Transverse colon (tissue), 4 donors: ENCODE measurements at regions not wholly inside any gene's neighbourhood (a gene's known extent, or its start where the extent isn't known, plus 50 kb on each side); places are given as distances from the start of the nearest gene placed in this dataset.

ENCODE experiments used
- DNase-seq: peaks from one replicate; pipeline ENCODE4 v3.0.0-alpha.2; 2019
- H3K27ac ChIP-seq, 4 donors: fragments of 200-600 bp; sonication (generic); 2 replicates each; pipeline ENCODE4 v1.5.1; 2016 to 2018; ENCODE audit warnings: inconsistent platforms in 4 of 4
- H3K27me3 ChIP-seq: fragments of 200-600 bp; sonication (generic); 2 replicates; pipeline ENCODE4 v1.5.1; 2017; ENCODE audit warnings: inconsistent platforms
- H3K36me3 ChIP-seq, 4 donors: fragments of 200-600 bp; sonication (generic); 2 replicates each; pipeline ENCODE4 v1.5.1; 2017 to 2019; ENCODE audit warnings: inconsistent platforms in 4 of 4
- H3K4me1 ChIP-seq, 4 donors: fragments of 200-600 bp; sonication (generic); 2 replicates each; pipeline ENCODE4 v1.5.1; 2017 to 2020; ENCODE audit warnings: inconsistent platforms in 4 of 4
- H3K4me3 ChIP-seq, 4 donors: fragments of 200-600 bp; sonication (generic); 1 replicate in 1 of 4; 2 replicates in 3 of 4; pipeline versions ENCODE4 v1.5.1 to v1.6.1; 2017 to 2019; ENCODE audit warnings: inconsistent platforms in 4 of 4
- H3K9me3 ChIP-seq, 2 donors: fragments of 200-600 bp; sonication (generic); 2 replicates each; pipeline ENCODE4 v1.5.1; 2017 to 2019; ENCODE audit warnings: inconsistent platforms in 2 of 2
- EP300 ChIP-seq: sonication (generic); formaldehyde crosslinking; IDR thresholded peaks from one replicate; pipeline ENCODE4 v1.6.1; 2017; ENCODE audit warnings: antibody characterized with exemption, low read depth
- POLR2A ChIP-seq: fragments of 450-650 bp; IDR thresholded peaks from one replicate; pipeline ENCODE4 v1.6.1; 2016; ENCODE audit warnings: antibody characterized with exemption, mild to moderate bottlenecking, moderate library complexity
- POLR2AphosphoS5 ChIP-seq, 3 donors: sonication (generic); formaldehyde crosslinking; IDR thresholded peaks; one replicate each; pipeline ENCODE4 v1.6.1; 2016; ENCODE audit warnings: antibody characterized with exemption in 3 of 3
- WGBS, 2 donors: methylation state at CpG; one replicate each; pipeline ENCODE4 v1.1.5; 2018; ENCODE audit warnings: low coverage in 1 of 2; 5-methylcytosine and 5-hydroxymethylcytosine counted together
- in situ Hi-C, 4 donors: fragments of 200-750 bp; cut with MboI; loops; one replicate each; pipeline versions ENCODE4 v1.15.0 to v1.15.1; 2017; ENCODE audit warnings: low sequenced_read_pairs in 3 of 4, low pct_ligation_motif_present in 1 of 4, low pct_unique_long_range_greater_than_20kb in 1 of 4
- intact Hi-C: fragments of 100-400 bp; cut with DNase I; formaldehyde crosslinking; loops from one replicate; pipeline ENCODE4 v1.15.1; 2023; ENCODE audit warnings: low total_unique reads
- TF ChIP-seq, protein P1 (sequence below), 5 experiments: fragments of 200-600 bp in 3 of 5; fragments of 450-650 bp in 2 of 5; sonication (generic) in 3 of 5; IDR thresholded peaks; 1 replicate in 2 of 5; 2 replicates in 3 of 5; pipeline ENCODE4 v1.5.1; 2016 to 2017; ENCODE audit warnings: antibody characterized with exemption in 5 of 5, inconsistent platforms in 3 of 5, mild to moderate bottlenecking in 2 of 5, moderate library complexity in 1 of 5

DNA sequence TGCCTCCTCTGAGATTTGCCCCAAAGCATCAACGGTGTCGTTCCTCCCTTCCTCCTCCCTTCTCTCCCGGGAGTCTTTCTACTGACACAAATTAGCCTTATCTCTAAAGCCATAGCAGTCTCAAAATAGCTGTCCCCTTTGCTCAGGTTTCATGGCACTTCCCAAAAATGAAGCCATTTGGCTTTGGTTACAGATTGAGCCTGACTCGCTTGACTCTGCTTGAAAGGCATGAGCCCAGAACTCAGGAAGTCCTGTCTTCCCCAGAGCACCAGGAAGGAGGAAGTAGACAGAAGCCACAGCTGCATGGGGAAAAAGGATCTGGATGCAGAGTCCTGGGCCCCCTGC, 234.4 kb upstream of the RGPD4 start:
- intact Hi-C loops: no loop called here
- Histone ChIP-seq H3K27me3 (no peaks in the 10 kb centered on the region), H3K4me1 (no peaks in the 10 kb centered on the region), H3K4me3 (no peak overlapping the region), H3K36me3 (no peaks in the 10 kb centered on the region), H3K9me3 (no peaks in the 10 kb centered on the region), H3K27ac (no peak overlapping the region)
- in situ Hi-C loops: loop anchor here in 1 of 4 donors (25.0 kb wide), 1 partner anchor 955 kb away; no protein-coding TSS in a partner anchor
- WGBS, 2 donors: 38 to 65% methylated on average over 2 to 4 of the region's 4 CpGs
- no peak for DNase-seq
- TF ChIP-seq POLR2A (no peak), EP300 (no peak), POLR2AphosphoS5 (IDR thresholded peaks at IDR 0.05) (no peak)
- TF ChIP-seq, protein P1, sequence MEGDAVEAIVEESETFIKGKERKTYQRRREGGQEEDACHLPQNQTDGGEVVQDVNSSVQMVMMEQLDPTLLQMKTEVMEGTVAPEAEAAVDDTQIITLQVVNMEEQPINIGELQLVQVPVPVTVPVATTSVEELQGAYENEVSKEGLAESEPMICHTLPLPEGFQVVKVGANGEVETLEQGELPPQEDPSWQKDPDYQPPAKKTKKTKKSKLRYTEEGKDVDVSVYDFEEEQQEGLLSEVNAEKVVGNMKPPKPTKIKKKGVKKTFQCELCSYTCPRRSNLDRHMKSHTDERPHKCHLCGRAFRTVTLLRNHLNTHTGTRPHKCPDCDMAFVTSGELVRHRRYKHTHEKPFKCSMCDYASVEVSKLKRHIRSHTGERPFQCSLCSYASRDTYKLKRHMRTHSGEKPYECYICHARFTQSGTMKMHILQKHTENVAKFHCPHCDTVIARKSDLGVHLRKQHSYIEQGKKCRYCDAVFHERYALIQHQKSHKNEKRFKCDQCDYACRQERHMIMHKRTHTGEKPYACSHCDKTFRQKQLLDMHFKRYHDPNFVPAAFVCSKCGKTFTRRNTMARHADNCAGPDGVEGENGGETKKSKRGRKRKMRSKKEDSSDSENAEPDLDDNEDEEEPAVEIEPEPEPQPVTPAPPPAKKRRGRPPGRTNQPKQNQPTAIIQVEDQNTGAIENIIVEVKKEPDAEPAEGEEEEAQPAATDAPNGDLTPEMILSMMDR (IDR thresholded peaks at IDR 0.05): no peak

DNA sequence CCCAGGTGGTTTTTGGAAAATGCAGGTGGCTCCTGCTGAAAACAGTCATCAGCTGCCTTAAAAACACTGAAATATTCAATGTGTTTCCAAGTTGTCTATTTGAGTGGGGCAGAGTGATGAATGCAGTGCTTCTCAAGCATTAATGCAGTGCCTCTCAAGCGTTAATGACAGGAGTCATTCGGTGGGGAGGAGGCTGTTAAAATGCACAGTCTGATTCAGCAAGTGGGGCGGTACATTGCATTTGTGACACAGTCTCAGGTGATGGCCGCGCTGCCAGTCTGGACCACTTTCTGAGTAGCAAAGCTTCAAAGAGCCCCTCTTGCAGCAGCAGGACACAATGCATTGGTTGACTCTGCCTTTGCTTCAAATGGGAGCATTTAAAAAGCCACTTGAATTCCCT, 231.4 kb upstream of the RGPD4 start:
- no peak overlapping the region for H3K27ac ChIP-seq
- WGBS, 2 donors: 88% methylated on average over 5 of the region's 5 CpGs; no CpG with 5 or more reads in 1 of the 2 donors
- no peaks in the 10 kb centered on the region for H3K27me3 ChIP-seq
- intact Hi-C loops: no loop called here
- no peaks in the 10 kb centered on the region for H3K4me1 ChIP-seq
- no peak for DNase-seq
- no peaks in the 10 kb centered on the region for H3K9me3 ChIP-seq
- TF ChIP-seq POLR2A (no peak), EP300 (no peak), POLR2AphosphoS5 (IDR thresholded peaks at IDR 0.05) (no peak)
- TF ChIP-seq, protein P1 (IDR thresholded peaks at IDR 0.05): no peak
- H3K4me3 ChIP-seq: no peak overlapping the region
- in situ Hi-C loops: loop anchor here in 1 of 4 donors (25.0 kb wide), 1 partner anchor 958 kb away; no protein-coding TSS in a partner anchor
- H3K36me3 ChIP-seq: no peaks in the 10 kb centered on the region

DNA sequence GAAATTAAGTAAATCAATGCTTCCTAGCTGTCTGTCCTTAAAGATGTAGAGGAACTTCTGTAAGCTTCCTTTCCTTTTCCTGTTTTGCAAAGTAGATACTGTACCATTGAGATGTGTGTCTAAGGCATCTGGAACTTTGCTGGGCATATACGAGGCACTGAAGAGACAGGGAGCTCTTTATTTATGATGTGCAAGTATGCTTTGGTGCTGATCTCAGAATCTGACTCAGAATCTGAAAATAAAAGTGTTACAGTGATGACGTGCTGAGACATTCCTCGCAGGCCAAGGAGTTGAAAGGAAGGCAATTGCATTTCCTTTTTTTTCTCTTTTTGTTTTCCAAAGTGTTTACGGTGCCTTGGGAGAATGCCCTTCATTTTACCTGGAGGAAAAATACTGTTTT, 230.9 kb upstream of the RGPD4 start:
- TF ChIP-seq EP300 (no peak), POLR2AphosphoS5 (IDR thresholded peaks at IDR 0.05) (no peak), POLR2A (no peak)
- TF ChIP-seq, protein P1 (IDR thresholded peaks at IDR 0.05): no peak
- DNase-seq: no peak
- no peak overlapping the region for H3K4me3 ChIP-seq
- no peaks in the 10 kb centered on the region for H3K4me1 ChIP-seq
- no peaks in the 10 kb centered on the region for H3K27me3 ChIP-seq
- H3K9me3 ChIP-seq: no peaks in the 10 kb centered on the region
- 31 to 47% methylated on average over 3 to 4 of the region's 4 CpGs for WGBS, 2 donors
- intact Hi-C loops (no loop called here), in situ Hi-C loops (loop anchor here in 1 of 4 donors (25.0 kb wide), 1 partner anchor 958 kb away; no protein-coding TSS in a partner anchor)
- no peak overlapping the region for H3K27ac ChIP-seq
- H3K36me3 ChIP-seq: no peaks in the 10 kb centered on the region

DNA sequence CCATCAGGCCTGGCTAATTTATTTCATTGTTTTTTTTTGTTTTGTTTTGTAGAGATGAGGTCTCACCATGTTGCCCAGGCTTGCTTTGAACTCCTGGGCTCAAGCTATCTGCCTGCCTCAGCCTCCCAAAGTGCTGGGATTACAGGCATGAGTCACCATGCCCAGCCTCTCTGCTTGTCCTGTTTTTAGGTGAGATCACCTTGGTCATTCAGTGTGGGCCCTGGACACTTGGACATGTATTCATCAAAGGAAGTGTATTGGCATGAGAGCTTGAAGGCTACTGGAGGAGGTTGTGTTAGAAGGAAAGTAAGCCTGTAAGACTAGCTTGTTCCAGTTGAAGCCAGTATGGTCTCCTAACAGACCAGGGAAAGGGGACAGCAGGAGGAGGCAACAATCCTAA, 229.2 kb upstream of the RGPD4 start:
- H3K36me3 ChIP-seq: no peaks in the 10 kb centered on the region
- H3K4me1 ChIP-seq: no peaks in the 10 kb centered on the region
- H3K27ac ChIP-seq: no peak overlapping the region
- no peak overlapping the region for H3K4me3 ChIP-seq
- TF ChIP-seq POLR2AphosphoS5 (IDR thresholded peaks at IDR 0.05): no peak
- no peak for TF ChIP-seq POLR2A
- TF ChIP-seq, protein P1 (IDR thresholded peaks at IDR 0.05): no peak
- no peak for TF ChIP-seq EP300
- no peaks in the 10 kb centered on the region for H3K27me3 ChIP-seq
- intact Hi-C loops: no loop called here
- in situ Hi-C loops: loop anchor here in 1 of 4 donors (25.0 kb wide), 1 partner anchor 960 kb away; no protein-coding TSS in a partner anchor
- no peaks in the 10 kb centered on the region for H3K9me3 ChIP-seq
- no peak for DNase-seq
